ENCODE measurements at regions not wholly inside any gene's neighbourhood (a gene's known extent, or its start where the extent isn't known, plus 50 kb on each side); places are given as distances from the start of the nearest gene placed in this dataset.

GRCh38 chr14:36055052-36055378 is 121.5 kb downstream of the PTCSC3 start:
- Histone ChIP-seq H3K4me3 (ENCODE audit: low read length) (no peak overlapping the region), H3K9me3 (ENCODE audit: low read depth, low read length) (no peaks in the 10 kb centered on the region), H3K4me1 (ENCODE audit: insufficient read depth, low read length) (no peaks in the 10 kb centered on the region), H3K27me3 (ENCODE audit: insufficient read depth, low read length) (no peaks in the 10 kb centered on the region)

- Histone ChIP-seq H3K9me3 (ENCODE audit: low read depth, low read length) (no peaks in the 10 kb centered on the region), H3K4me1 (ENCODE audit: insufficient read depth, low read length) (no peaks in the 10 kb centered on the region), H3K27me3 (ENCODE audit: insufficient read depth, low read length) (no peaks in the 10 kb centered on the region), H3K4me3 (ENCODE audit: low read length) (no peak overlapping the region)
Observed at GRCh38 chr14:36054353-36055051, 122.0 kb downstream of the PTCSC3 start.

- no peaks in the 10 kb centered on the region for H3K9me3 ChIP-seq (ENCODE audit: low read depth, low read length)
- no peak overlapping the region for H3K4me3 ChIP-seq (ENCODE audit: low read length)
- H3K27me3 ChIP-seq (ENCODE audit: insufficient read depth, low read length): no peaks in the 10 kb centered on the region
Observed at GRCh38 chr14:36052681-36053080, 123.8 kb downstream of the PTCSC3 start.

GRCh38 chr14:36052063-36052462 is 124.5 kb downstream of the PTCSC3 start:
- no peak overlapping the region for H3K4me3 ChIP-seq (ENCODE audit: low read length)
- no peaks in the 10 kb centered on the region for H3K4me1 ChIP-seq (ENCODE audit: insufficient read depth, low read length)
- no peaks in the 10 kb centered on the region for H3K9me3 ChIP-seq (ENCODE audit: low read depth, low read length)
- no peaks in the 10 kb centered on the region for H3K27me3 ChIP-seq (ENCODE audit: insufficient read depth, low read length)

More at GRCh38 chr14:36052681-36053080, 123.8 kb downstream of the PTCSC3 start:
- no peaks in the 10 kb centered on the region for H3K4me1 ChIP-seq (ENCODE audit: insufficient read depth, low read length)

GRCh38 chr14:36048667-36049066 is 127.9 kb downstream of the PTCSC3 start:
- H3K4me1 ChIP-seq (ENCODE audit: insufficient read depth, low read length): no peaks in the 10 kb centered on the region
- no peak overlapping the region for H3K4me3 ChIP-seq (ENCODE audit: low read length)
- H3K27me3 ChIP-seq (ENCODE audit: insufficient read depth, low read length): no peaks in the 10 kb centered on the region
- no peaks in the 10 kb centered on the region for H3K9me3 ChIP-seq (ENCODE audit: low read depth, low read length)

GRCh38 chr14:36047912-36048311 is 128.6 kb downstream of the PTCSC3 start:
- no peaks in the 10 kb centered on the region for H3K9me3 ChIP-seq (ENCODE audit: low read depth, low read length)
- H3K27me3 ChIP-seq (ENCODE audit: insufficient read depth, low read length): no peaks in the 10 kb centered on the region
- H3K4me3 ChIP-seq (ENCODE audit: low read length): no peak overlapping the region
- H3K4me1 ChIP-seq (ENCODE audit: insufficient read depth, low read length): no peaks in the 10 kb centered on the region

GRCh38 chr14:36035675-36036074 is 140.8 kb downstream of the PTCSC3 start:
- no peaks in the 10 kb centered on the region for H3K9me3 ChIP-seq (ENCODE audit: low read depth, low read length)
- no peaks in the 10 kb centered on the region for H3K27me3 ChIP-seq (ENCODE audit: insufficient read depth, low read length)
- no peak overlapping the region for H3K4me3 ChIP-seq (ENCODE audit: low read length)
- H3K4me1 ChIP-seq (ENCODE audit: insufficient read depth, low read length): no peaks in the 10 kb centered on the region

- Histone ChIP-seq H3K27me3 (ENCODE audit: insufficient read depth, low read length) (peaks cover 3% of the 10 kb centered on the region), H3K9me3 (ENCODE audit: low read depth, low read length) (no peaks in the 10 kb centered on the region), H3K4me1 (ENCODE audit: insufficient read depth, low read length) (no peaks in the 10 kb centered on the region), H3K4me3 (ENCODE audit: low read length) (no peak overlapping the region)
Observed at GRCh38 chr14:36028665-36029064, 147.9 kb downstream of the PTCSC3 start.

- H3K4me1 ChIP-seq (ENCODE audit: insufficient read depth, low read length): no peaks in the 10 kb centered on the region
- peaks cover 3% of the 10 kb centered on the region for H3K27me3 ChIP-seq (ENCODE audit: insufficient read depth, low read length)
- H3K4me3 ChIP-seq (ENCODE audit: low read length): no peak overlapping the region
- no peaks in the 10 kb centered on the region for H3K9me3 ChIP-seq (ENCODE audit: low read depth, low read length)
Observed at GRCh38 chr14:36028218-36028617, 148.3 kb downstream of the PTCSC3 start.

- H3K4me3 ChIP-seq (ENCODE audit: low read length): no peak overlapping the region
- H3K27me3 ChIP-seq (ENCODE audit: insufficient read depth, low read length): peaks cover 3% of the 10 kb centered on the region
- no peaks in the 10 kb centered on the region for H3K9me3 ChIP-seq (ENCODE audit: low read depth, low read length)
- no peaks in the 10 kb centered on the region for H3K4me1 ChIP-seq (ENCODE audit: insufficient read depth, low read length)
Observed at GRCh38 chr14:36027354-36027753, 149.2 kb downstream of the PTCSC3 start.

- H3K27me3 ChIP-seq (ENCODE audit: insufficient read depth, low read length): no peaks in the 10 kb centered on the region
- H3K4me3 ChIP-seq (ENCODE audit: low read length): no peak overlapping the region
- H3K4me1 ChIP-seq (ENCODE audit: insufficient read depth, low read length): no peaks in the 10 kb centered on the region
- H3K9me3 ChIP-seq (ENCODE audit: low read depth, low read length): no peaks in the 10 kb centered on the region
Observed at GRCh38 chr14:36022765-36023410, 153.6 kb downstream of the PTCSC3 start.

- no peaks in the 10 kb centered on the region for H3K27me3 ChIP-seq (ENCODE audit: insufficient read depth, low read length)
- no peak overlapping the region for H3K4me3 ChIP-seq (ENCODE audit: low read length)
- no peaks in the 10 kb centered on the region for H3K4me1 ChIP-seq (ENCODE audit: insufficient read depth, low read length)
- H3K9me3 ChIP-seq (ENCODE audit: low read depth, low read length): no peaks in the 10 kb centered on the region
Observed at GRCh38 chr14:36021591-36022320, 154.8 kb downstream of the PTCSC3 start.

- H3K4me1 ChIP-seq (ENCODE audit: insufficient read depth, low read length): no peaks in the 10 kb centered on the region
- no peak overlapping the region for H3K4me3 ChIP-seq (ENCODE audit: low read length)
- H3K27me3 ChIP-seq (ENCODE audit: insufficient read depth, low read length): no peaks in the 10 kb centered on the region
- no peaks in the 10 kb centered on the region for H3K9me3 ChIP-seq (ENCODE audit: low read depth, low read length)
Observed at GRCh38 chr14:36021030-36021422, 155.5 kb downstream of the PTCSC3 start.

- Histone ChIP-seq H3K9me3 (ENCODE audit: low read depth, low read length) (no peaks in the 10 kb centered on the region), H3K4me3 (ENCODE audit: low read length) (no peak overlapping the region), H3K27me3 (ENCODE audit: insufficient read depth, low read length) (no peaks in the 10 kb centered on the region), H3K4me1 (ENCODE audit: insufficient read depth, low read length) (no peaks in the 10 kb centered on the region)
Observed at GRCh38 chr14:36020120-36021029, 156.1 kb downstream of the PTCSC3 start.

- no peak overlapping the region for H3K4me3 ChIP-seq (ENCODE audit: low read length)
- H3K9me3 ChIP-seq (ENCODE audit: low read depth, low read length): no peaks in the 10 kb centered on the region
- no peaks in the 10 kb centered on the region for H3K4me1 ChIP-seq (ENCODE audit: insufficient read depth, low read length)
- no peaks in the 10 kb centered on the region for H3K27me3 ChIP-seq (ENCODE audit: insufficient read depth, low read length)
Observed at GRCh38 chr14:36019126-36019525, 157.4 kb downstream of the PTCSC3 start.

All from mononuclear cell (primary cell).